Thyroid gland (tissue), 4 donors: ENCODE measurements at regions not wholly inside any gene's neighbourhood (a gene's known extent, or its start where the extent isn't known, plus 50 kb on each side); places are given as distances from the start of the nearest gene placed in this dataset.

Experiments used
- POLR2A ChIP-seq, 2 donors: fragments of 450-650 bp; IDR thresholded peaks; one replicate each; pipeline ENCODE4 v1.6.1; 2017; ENCODE audit warnings: antibody characterized with exemption in 2 of 2, mild to moderate bottlenecking in 2 of 2, moderate library complexity in 1 of 2
- TF ChIP-seq, protein P1 (sequence below), 6 experiments: fragments of 200-600 bp in 3 of 6; fragments of 450-650 bp in 3 of 6; sonication (generic) in 3 of 6; IDR thresholded peaks; one replicate each; pipeline ENCODE4 v1.5.1; 2016 to 2019; ENCODE audit warnings: antibody characterized with exemption in 6 of 6, mild to moderate bottlenecking in 2 of 6, inconsistent platforms in 1 of 6, moderate library complexity in 1 of 6

DNA sequence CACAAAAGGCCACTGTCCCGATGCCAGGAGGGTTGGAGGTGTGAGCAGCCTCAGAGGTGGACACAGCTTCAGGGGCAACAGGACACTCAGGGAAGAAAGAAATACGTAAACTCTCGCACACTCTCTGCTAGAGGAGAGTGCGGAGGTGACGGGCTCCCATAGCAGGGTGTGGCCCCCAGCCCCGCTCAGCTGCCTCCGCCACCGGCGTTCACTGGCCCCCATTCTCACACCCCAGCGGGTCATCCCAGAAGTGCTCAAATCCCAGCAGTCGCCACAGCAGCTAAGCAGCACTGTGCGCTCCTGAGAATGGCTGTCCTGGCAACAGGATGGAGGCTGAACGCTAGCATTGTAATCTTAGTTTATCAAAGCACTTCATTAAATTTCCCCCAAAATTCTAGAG, 315.6 kb upstream of the SALL3 start:
- TF ChIP-seq, protein P1, sequence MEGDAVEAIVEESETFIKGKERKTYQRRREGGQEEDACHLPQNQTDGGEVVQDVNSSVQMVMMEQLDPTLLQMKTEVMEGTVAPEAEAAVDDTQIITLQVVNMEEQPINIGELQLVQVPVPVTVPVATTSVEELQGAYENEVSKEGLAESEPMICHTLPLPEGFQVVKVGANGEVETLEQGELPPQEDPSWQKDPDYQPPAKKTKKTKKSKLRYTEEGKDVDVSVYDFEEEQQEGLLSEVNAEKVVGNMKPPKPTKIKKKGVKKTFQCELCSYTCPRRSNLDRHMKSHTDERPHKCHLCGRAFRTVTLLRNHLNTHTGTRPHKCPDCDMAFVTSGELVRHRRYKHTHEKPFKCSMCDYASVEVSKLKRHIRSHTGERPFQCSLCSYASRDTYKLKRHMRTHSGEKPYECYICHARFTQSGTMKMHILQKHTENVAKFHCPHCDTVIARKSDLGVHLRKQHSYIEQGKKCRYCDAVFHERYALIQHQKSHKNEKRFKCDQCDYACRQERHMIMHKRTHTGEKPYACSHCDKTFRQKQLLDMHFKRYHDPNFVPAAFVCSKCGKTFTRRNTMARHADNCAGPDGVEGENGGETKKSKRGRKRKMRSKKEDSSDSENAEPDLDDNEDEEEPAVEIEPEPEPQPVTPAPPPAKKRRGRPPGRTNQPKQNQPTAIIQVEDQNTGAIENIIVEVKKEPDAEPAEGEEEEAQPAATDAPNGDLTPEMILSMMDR (IDR thresholded peaks at IDR 0.05), result no peak
- no peak for TF ChIP-seq POLR2A (IDR thresholded peaks at IDR 0.05)
